ENCODE measurements at regions not wholly inside any gene's neighbourhood (a gene's known extent, or its start where the extent isn't known, plus 50 kb on each side); places are given as distances from the start of the nearest gene placed in this dataset.
A peak's percentile ranks its signal among the peaks of the same experiment; 100 is the strongest.

DNA sequence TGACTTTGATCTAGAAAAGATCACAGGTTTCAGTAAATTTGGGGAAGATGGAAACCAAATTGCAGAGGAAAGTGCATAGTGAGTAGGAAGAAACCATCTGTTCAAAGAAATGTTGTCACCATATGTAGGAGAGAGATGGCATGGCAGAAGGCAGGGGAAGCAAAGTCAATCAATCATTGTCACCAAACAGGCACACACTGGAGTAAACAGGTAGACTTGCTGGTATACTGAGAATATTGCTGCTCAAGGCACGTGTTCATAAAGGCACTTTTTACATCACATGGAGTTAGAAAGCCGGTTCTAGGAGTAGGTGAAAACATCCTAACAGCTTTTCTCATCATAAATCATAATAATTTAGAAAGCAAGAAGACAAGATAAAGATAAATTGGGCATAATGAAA is 550.5 kb upstream of the FAT1 start:
- TF ChIP-seq, protein P1, sequence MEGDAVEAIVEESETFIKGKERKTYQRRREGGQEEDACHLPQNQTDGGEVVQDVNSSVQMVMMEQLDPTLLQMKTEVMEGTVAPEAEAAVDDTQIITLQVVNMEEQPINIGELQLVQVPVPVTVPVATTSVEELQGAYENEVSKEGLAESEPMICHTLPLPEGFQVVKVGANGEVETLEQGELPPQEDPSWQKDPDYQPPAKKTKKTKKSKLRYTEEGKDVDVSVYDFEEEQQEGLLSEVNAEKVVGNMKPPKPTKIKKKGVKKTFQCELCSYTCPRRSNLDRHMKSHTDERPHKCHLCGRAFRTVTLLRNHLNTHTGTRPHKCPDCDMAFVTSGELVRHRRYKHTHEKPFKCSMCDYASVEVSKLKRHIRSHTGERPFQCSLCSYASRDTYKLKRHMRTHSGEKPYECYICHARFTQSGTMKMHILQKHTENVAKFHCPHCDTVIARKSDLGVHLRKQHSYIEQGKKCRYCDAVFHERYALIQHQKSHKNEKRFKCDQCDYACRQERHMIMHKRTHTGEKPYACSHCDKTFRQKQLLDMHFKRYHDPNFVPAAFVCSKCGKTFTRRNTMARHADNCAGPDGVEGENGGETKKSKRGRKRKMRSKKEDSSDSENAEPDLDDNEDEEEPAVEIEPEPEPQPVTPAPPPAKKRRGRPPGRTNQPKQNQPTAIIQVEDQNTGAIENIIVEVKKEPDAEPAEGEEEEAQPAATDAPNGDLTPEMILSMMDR (IDR thresholded peaks at IDR 0.05; ENCODE audit: low read depth, low read length), result no peak
- Histone ChIP-seq H3K36me3 (no peaks in the 10 kb centered on the region), H3K27me3 (no peaks in the 10 kb centered on the region), H3K4me1 (ENCODE audit: low read depth) (no peaks in the 10 kb centered on the region), H3K4me3 (no peak overlapping the region), H3K27ac (no peak overlapping the region), H3K9me3 (ENCODE audit: low read depth) (no peaks in the 10 kb centered on the region)
- DNase-seq (ENCODE audit: low read depth in 1 of 2, low spot score in 1 of 2), result no peak

DNA sequence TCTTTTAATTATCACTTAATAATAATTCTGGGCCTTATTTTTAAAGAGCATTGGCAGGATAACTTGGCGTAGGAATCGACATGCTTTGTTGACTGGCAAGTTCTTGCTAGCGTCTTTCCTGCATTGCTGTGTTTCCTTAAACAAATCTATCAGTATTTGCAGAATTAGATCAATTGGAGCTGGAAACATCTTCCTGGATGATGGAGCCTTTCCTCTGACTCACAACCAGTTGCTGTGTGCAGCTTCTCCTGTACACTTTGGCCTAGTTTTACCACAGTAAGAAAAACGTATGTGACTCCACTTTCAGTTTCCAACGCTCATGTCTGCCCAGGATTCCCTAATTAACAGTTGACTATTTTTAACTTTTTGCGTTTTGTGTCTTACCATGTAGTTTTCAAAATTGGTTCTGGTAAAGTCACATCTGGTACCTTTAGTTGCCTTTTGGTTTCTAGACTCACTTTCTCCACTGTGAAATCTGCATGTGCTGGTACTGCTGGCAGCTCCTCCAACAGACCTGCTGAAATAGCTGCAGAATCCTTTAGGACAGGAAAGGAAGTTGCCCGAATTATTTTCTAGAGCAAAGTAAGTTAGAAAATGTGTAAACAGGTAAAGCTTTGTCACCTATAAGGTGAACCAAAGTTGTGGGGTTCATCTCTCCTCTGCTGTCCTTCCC is 553.2 kb upstream of the FAT1 start:
- Histone ChIP-seq H3K36me3 (no peaks in the 10 kb centered on the region), H3K4me3 (no peak overlapping the region), H3K4me1 (ENCODE audit: low read depth) (no peaks in the 10 kb centered on the region), H3K27me3 (no peaks in the 10 kb centered on the region), H3K27ac (no peak overlapping the region), H3K9me3 (ENCODE audit: low read depth) (no peaks in the 10 kb centered on the region)
- TF ChIP-seq, protein P1 (IDR thresholded peaks at IDR 0.05; ENCODE audit: low read depth, low read length), result no peak
- DNase-seq (ENCODE audit: low read depth in 1 of 2, low spot score in 1 of 2), result peak in 1 of 2 donors; percentile 10

DNA sequence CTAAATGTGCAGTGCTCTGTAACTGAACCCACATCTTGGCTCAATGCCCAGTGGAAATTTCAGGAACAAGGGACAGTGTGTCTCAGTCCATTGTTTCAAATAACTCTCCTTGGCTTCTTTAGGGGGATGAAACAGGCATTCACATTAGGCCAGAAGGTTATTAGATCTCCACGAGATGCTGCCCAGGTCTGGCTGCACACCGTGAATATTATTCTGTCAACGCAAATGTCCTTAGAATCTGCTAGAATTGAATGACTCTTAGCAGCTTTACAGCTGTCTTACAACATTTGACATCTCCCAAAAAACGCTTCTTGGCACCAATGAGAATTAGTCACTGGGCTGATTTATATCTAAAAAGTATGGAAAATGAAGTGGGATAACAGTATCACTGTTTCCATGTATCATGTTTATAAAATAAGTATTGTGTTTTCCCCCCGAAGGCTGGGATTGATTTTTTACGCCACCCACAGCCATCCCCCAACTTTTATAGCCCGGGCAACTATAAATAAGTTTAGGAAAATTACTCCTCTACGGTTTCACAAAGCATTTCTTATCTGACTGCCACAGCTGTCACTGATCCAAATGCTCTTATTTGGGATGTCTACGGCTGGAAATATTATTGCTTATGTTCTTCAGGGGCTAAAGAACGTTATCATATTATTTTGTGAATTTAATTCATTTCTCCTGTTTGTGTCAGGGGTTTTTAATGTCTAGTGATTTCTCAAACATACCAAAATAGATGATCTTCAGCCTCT is 559.7 kb upstream of the FAT1 start:
- no peak for DNase-seq (ENCODE audit: low read depth in 1 of 2, low spot score in 1 of 2)
- H3K27ac ChIP-seq, result no peak overlapping the region
- TF ChIP-seq, protein P1 (IDR thresholded peaks at IDR 0.05; ENCODE audit: low read depth, low read length), result no peak
- no peaks in the 10 kb centered on the region for H3K9me3 ChIP-seq (ENCODE audit: low read depth)
- no peak overlapping the region for H3K4me3 ChIP-seq
- H3K36me3 ChIP-seq, result no peaks in the 10 kb centered on the region
- H3K27me3 ChIP-seq, result no peaks in the 10 kb centered on the region
- H3K4me1 ChIP-seq (ENCODE audit: low read depth), result no peaks in the 10 kb centered on the region

DNA sequence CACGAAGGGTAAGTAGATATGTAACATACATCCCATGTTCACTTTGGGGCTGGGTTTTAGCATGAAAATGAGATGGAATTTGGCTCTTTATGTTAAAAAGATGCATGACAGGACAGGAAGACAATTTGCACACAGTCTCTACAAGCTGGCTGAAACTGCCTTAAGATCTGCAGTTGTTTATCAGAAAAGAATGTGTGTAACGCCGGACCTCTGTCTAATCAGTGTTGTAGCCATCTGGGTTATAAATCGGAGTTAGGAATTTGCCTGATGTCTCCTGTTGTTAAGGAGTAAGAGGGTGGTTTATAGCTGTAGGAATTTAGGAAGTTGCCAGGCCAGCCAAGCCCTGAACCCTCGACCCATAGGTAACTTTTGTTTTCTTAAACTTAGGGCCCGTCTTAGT is 562.9 kb upstream of the FAT1 start:
- TF ChIP-seq, protein P1 (IDR thresholded peaks at IDR 0.05; ENCODE audit: low read depth, low read length), result no peak
- Histone ChIP-seq H3K36me3 (no peaks in the 10 kb centered on the region), H3K9me3 (ENCODE audit: low read depth) (no peaks in the 10 kb centered on the region), H3K27me3 (no peaks in the 10 kb centered on the region), H3K4me3 (no peak overlapping the region), H3K27ac (no peak overlapping the region), H3K4me1 (ENCODE audit: low read depth) (no peaks in the 10 kb centered on the region)
- DNase-seq (ENCODE audit: low read depth in 1 of 2, low spot score in 1 of 2), result peak in 1 of 2 donors; percentile 10

DNA sequence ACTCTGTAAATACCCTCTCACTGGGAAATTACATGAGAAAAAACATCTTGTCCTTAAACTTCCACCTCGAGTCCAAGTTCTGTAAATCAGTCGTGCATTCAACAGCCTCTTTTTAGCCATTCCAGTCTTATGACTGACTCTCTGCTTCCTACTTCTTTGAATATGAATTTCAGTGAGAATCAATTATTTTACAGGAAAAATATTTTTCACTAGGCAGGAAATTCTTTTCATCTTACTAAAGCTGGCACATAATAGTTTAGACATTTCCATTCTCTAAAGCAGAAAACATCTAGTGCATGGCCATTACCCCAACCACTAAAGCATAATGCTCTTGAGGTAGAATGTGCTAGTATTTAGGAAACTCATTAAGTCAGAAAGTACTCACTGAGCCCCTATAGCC is 565.7 kb upstream of the FAT1 start:
- no peaks in the 10 kb centered on the region for H3K27me3 ChIP-seq
- H3K9me3 ChIP-seq (ENCODE audit: low read depth), result no peaks in the 10 kb centered on the region
- TF ChIP-seq, protein P1 (IDR thresholded peaks at IDR 0.05; ENCODE audit: low read depth, low read length), result no peak
- no peaks in the 10 kb centered on the region for H3K4me1 ChIP-seq (ENCODE audit: low read depth)
- H3K27ac ChIP-seq, result no peak overlapping the region
- no peaks in the 10 kb centered on the region for H3K36me3 ChIP-seq
- no peak overlapping the region for H3K4me3 ChIP-seq
- DNase-seq (ENCODE audit: low read depth in 1 of 2, low spot score in 1 of 2), result no peak
